Uterus (tissue), 2 donors: ENCODE measurements at regions not wholly inside any gene's neighbourhood (a gene's known extent, or its start where the extent isn't known, plus 50 kb on each side); places are given as distances from the start of the nearest gene placed in this dataset.

Experiments
- POLR2A ChIP-seq, 2 donors: fragments of 450-650 bp; IDR thresholded peaks; one replicate each; pipeline ENCODE4 v1.6.1; 2016; ENCODE audit warnings: antibody characterized with exemption in 2 of 2, mild to moderate bottlenecking in 1 of 2, moderate library complexity in 1 of 2
- TF ChIP-seq, protein P1 (sequence below), 4 experiments: fragments of 200-600 bp in 2 of 4; fragments of 450-650 bp in 2 of 4; sonication (generic) in 2 of 4; IDR thresholded peaks; one replicate each; pipeline ENCODE4 v1.5.1; 2016 to 2019; ENCODE audit warnings: antibody characterized with exemption in 4 of 4, mild to moderate bottlenecking in 2 of 4, moderate library complexity in 1 of 4

DNA sequence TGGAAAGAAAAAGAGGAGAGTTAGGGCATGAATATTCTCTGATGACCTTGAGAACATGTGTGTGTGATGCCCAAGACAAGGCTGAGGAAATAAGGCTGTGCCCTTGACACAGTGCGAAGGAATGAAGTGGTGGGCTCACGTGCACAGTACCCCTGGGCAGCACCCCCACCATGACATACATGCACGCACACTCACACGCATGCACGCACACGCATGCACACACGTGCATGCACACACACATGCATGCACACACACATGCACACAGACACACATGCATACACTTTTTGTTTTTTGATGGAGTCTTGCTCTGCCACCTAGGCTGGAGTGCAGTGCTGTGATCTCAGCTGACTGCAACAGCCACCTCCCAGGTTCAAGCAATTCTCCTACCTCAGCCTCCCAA, 118.1 kb downstream of the GATA3 start:
- TF ChIP-seq, protein P1, sequence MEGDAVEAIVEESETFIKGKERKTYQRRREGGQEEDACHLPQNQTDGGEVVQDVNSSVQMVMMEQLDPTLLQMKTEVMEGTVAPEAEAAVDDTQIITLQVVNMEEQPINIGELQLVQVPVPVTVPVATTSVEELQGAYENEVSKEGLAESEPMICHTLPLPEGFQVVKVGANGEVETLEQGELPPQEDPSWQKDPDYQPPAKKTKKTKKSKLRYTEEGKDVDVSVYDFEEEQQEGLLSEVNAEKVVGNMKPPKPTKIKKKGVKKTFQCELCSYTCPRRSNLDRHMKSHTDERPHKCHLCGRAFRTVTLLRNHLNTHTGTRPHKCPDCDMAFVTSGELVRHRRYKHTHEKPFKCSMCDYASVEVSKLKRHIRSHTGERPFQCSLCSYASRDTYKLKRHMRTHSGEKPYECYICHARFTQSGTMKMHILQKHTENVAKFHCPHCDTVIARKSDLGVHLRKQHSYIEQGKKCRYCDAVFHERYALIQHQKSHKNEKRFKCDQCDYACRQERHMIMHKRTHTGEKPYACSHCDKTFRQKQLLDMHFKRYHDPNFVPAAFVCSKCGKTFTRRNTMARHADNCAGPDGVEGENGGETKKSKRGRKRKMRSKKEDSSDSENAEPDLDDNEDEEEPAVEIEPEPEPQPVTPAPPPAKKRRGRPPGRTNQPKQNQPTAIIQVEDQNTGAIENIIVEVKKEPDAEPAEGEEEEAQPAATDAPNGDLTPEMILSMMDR (IDR thresholded peaks at IDR 0.05) = no peak
- TF ChIP-seq POLR2A (IDR thresholded peaks at IDR 0.05) = no peak
